ENCODE measurements at regions not wholly inside any gene's neighbourhood (a gene's known extent, or its start where the extent isn't known, plus 50 kb on each side); places are given as distances from the start of the nearest gene placed in this dataset.

GRCh38 chr16:6104428-6104827 is 1006.8 kb upstream of the EEF2KMT start (continued):
- no peak for TF ChIP-seq YY1 (IDR thresholded peaks at IDR 0.05; ENCODE audit: extremely low read depth, insufficient replicate concordance, low read depth, low read length)

GRCh38 chr16:6103561-6103960 is 1006.0 kb upstream of the EEF2KMT start:
- H3K4me3 ChIP-seq (replicated peaks in 1 of 2; ENCODE audit: low read depth in 1 of 2, low read length in 2 of 2) = no peak overlapping the region
- no peaks in the 10 kb centered on the region for H3K4me1 ChIP-seq (ENCODE audit: control insufficient read depth in 1 of 2, insufficient read depth in 2 of 2, low read length in 2 of 2)
- H2AFZ ChIP-seq (ENCODE audit: low read depth, low read length, poor library complexity, severe bottlenecking) = no peak overlapping the region
- no TSS peak for BruUV-seq (replicated peaks)
- no peaks in the 10 kb centered on the region for H3K79me2 ChIP-seq (ENCODE audit: insufficient read depth, low read length)
- DNase-seq (ENCODE audit: low read depth, low spot score) (no peak), ATAC-seq (no peak)
- peaks cover under 1 to 7% of the 10 kb centered on the region in 2 experiments; a peak in 2 of 4 replicates for H3K9me3 ChIP-seq (ENCODE audit: control insufficient read depth in 1 of 2, insufficient read depth in 1 of 2, low read depth in 1 of 2, low read length in 2 of 2)
- intact Hi-C loops (cut with micrococcal nuclease) = no loop called here
- no peak overlapping the region for H3K9ac ChIP-seq (ENCODE audit: low read length)
- ChIA-PET CTCF (no interaction called here), RAD21 (ENCODE audit: low non-redundant PET in 1 of 2, low total read pairs in 2 of 2, uncharacterized antibody in 2 of 2, unreplicated experiment in 2 of 2) (no interaction called here), POLR2A (no interaction called here)
- H4K20me1 ChIP-seq (ENCODE audit: insufficient read depth) = no peaks in the 10 kb centered on the region
- no peaks in the 10 kb centered on the region for H3K9me2 ChIP-seq (ENCODE audit: insufficient read depth)
- TF ChIP-seq JUND (IDR thresholded peaks at IDR 0.05) = no peak
- TF ChIP-seq SIN3A (IDR thresholded peaks at IDR 0.05; ENCODE audit: low read depth) = no peak
- no peak for TF ChIP-seq MAX (IDR thresholded peaks at IDR 0.05)
- no peak for TF ChIP-seq YY1 (IDR thresholded peaks at IDR 0.05; ENCODE audit: extremely low read depth, insufficient replicate concordance, low read depth, low read length)
- no peak for TF ChIP-seq CBX3 (IDR thresholded peaks at IDR 0.05; ENCODE audit: low read depth)
- no peak for TF ChIP-seq RAD21 (IDR thresholded peaks at IDR 0.05; ENCODE audit: low read depth)
- TF ChIP-seq POLR2AphosphoS5 (IDR thresholded peaks at IDR 0.05; ENCODE audit: low read depth, low read length) = no peak
- TF ChIP-seq ZNF274 (IDR thresholded peaks at IDR 0.05; ENCODE audit: low read depth, low read length) = no peak
- no peak for TF ChIP-seq TCF7L2 (IDR thresholded peaks at IDR 0.05; ENCODE audit: borderline replicate concordance, extremely low read depth, insufficient read depth, insufficient read length)
- no peak for TF ChIP-seq ELF1 (IDR thresholded peaks at IDR 0.05; ENCODE audit: borderline replicate concordance, low read depth)
- TF ChIP-seq ZFX (IDR thresholded peaks at IDR 0.05) = no peak
- TF ChIP-seq FOSL1 (IDR thresholded peaks at IDR 0.05; ENCODE audit: low read depth) = no peak
- TF ChIP-seq ZBTB33 (IDR thresholded peaks at IDR 0.05; ENCODE audit: extremely low read depth, insufficient replicate concordance, low read length) = no peak
- no peak for TF ChIP-seq REST (IDR thresholded peaks at IDR 0.05; ENCODE audit: low read depth)
- no peaks in the 10 kb centered on the region for H3K27me3 ChIP-seq (ENCODE audit: insufficient read depth, low read length)
- H3K36me3 ChIP-seq (ENCODE audit: control insufficient read depth in 1 of 2, insufficient read depth in 2 of 2, low read length in 2 of 2) = no peaks in the 10 kb centered on the region
- H3K27ac ChIP-seq (ENCODE audit: low read depth, low read length) = no peak overlapping the region
- H3K4me2 ChIP-seq (ENCODE audit: low read length) = no peak overlapping the region
